NCI-H1092 treated with DMSO at 0.1 percent for 48 hours (cell line): ENCODE measurements at regions not wholly inside any gene's neighbourhood (a gene's known extent, or its start where the extent isn't known, plus 50 kb on each side); places are given as distances from the start of the nearest gene placed in this dataset.

Experiments used
- DNase-seq: peaks from one replicate; lab custom pipeline; 2025; lab: John Stamatoyannopoulos, UW

- DNase-seq = no peak
Measured at GRCh38 chr17:71276079-71276478, 844.7 kb upstream of the SOX9 start.

- DNase-seq = no peak
Measured at GRCh38 chr17:71283486-71283885, 837.3 kb upstream of the SOX9 start.

- no peak for DNase-seq
Measured at GRCh38 chr17:71284032-71284755, 836.6 kb upstream of the SOX9 start.

- peak; percentile 29 for DNase-seq
Measured at GRCh38 chr17:71286625-71287024, 834.2 kb upstream of the SOX9 start.

- DNase-seq = peak; percentile 93
Measured at GRCh38 chr17:71287071-71287823, 833.6 kb upstream of the SOX9 start.

- no peak for DNase-seq
Measured at GRCh38 chr17:71292006-71292405, 828.8 kb upstream of the SOX9 start.

- DNase-seq = no peak
Measured at GRCh38 chr17:71296005-71296404, 824.8 kb upstream of the SOX9 start.

- no peak for DNase-seq
Measured at GRCh38 chr17:71301063-71301462, 819.8 kb upstream of the SOX9 start.

GRCh38 chr17:71302721-71303549 lies 817.9 kb upstream of the SOX9 start:
- DNase-seq = no peak

- no peak for DNase-seq
Measured at GRCh38 chr17:71304498-71305158, 816.2 kb upstream of the SOX9 start.

GRCh38 chr17:71313866-71314265 lies 807.0 kb upstream of the SOX9 start:
- DNase-seq = no peak

- no peak for DNase-seq
Measured at GRCh38 chr17:71315568-71315967, 805.3 kb upstream of the SOX9 start.

GRCh38 chr17:71316176-71316897 lies 804.5 kb upstream of the SOX9 start:
- DNase-seq = no peak

- DNase-seq = no peak
Measured at GRCh38 chr17:71320009-71320796, 800.6 kb upstream of the SOX9 start.

- no peak for DNase-seq
Measured at GRCh38 chr17:71325117-71325516, 795.7 kb upstream of the SOX9 start.

- DNase-seq = no peak
Measured at GRCh38 chr17:71325886-71326285, 794.9 kb upstream of the SOX9 start.

GRCh38 chr17:71327376-71328059 lies 793.3 kb upstream of the SOX9 start:
- no peak for DNase-seq

- peak; percentile 70 for DNase-seq
Measured at GRCh38 chr17:71329310-71330098, 791.3 kb upstream of the SOX9 start.

- no peak for DNase-seq
Measured at GRCh38 chr17:71330099-71330375, 790.8 kb upstream of the SOX9 start.
